Osteocyte (in vitro differentiated cells): ENCODE measurements at regions not wholly inside any gene's neighbourhood (a gene's known extent, or its start where the extent isn't known, plus 50 kb on each side); places are given as distances from the start of the nearest gene placed in this dataset.

Experiments used
- DNase-seq: peaks from one replicate; pipeline ENCODE4 v3.0.0; 2021; ENCODE audit warnings: mixed read lengths; ENCODE audit not compliant: unreplicated experiment; ENCODE audit errors: extremely low spot score
- H3K27ac Mint-ChIP-seq: one replicate; pipeline ENCODE4 v1.8.0; 2021; ENCODE audit warnings: mild to moderate bottlenecking, mixed read lengths; ENCODE audit not compliant: unreplicated experiment
- H3K27me3 Mint-ChIP-seq: one replicate; pipeline ENCODE4 v1.8.0; 2021; ENCODE audit warnings: mixed read lengths; ENCODE audit not compliant: unreplicated experiment
- H3K36me3 Mint-ChIP-seq: one replicate; pipeline ENCODE4 v1.8.0; 2021; ENCODE audit warnings: mixed read lengths; ENCODE audit not compliant: unreplicated experiment
- H3K4me1 Mint-ChIP-seq: one replicate; pipeline ENCODE4 v1.8.0; 2021; ENCODE audit warnings: mixed read lengths; ENCODE audit not compliant: unreplicated experiment
- H3K4me3 Mint-ChIP-seq: one replicate; pipeline ENCODE4 v1.8.0; 2021; ENCODE audit warnings: mild to moderate bottlenecking, moderate library complexity, mixed read lengths; ENCODE audit not compliant: unreplicated experiment
- H3K9me3 Mint-ChIP-seq: one replicate; pipeline ENCODE4 v1.8.0; 2021; ENCODE audit warnings: mixed read lengths; ENCODE audit not compliant: unreplicated experiment
- CTCF ChIP-seq: fragments of 200-600 bp; sonication (generic); IDR thresholded peaks from 2 replicates; pipeline ENCODE4 v1.5.0; 2021; ENCODE audit warnings: antibody characterized with exemption, mild to moderate bottlenecking, moderate library complexity

DNA sequence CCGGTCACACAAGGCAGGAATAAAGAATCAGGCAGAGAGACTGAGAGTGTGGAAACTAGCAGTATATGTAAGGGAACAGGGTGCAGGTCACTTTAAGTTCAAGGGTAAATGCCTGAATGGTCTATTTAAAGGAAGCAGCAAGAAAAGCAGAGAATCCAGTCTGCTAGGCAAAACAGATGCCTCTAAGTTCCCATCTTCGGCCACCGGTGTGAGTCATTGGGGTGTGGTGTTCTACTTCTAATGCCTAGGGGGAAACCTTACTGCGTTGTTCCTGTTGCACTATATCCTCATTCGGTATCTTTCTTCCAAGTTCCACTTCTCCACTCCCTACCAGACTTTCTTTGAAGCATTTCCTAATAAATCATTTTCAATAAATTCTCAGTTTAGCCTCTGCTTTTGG, 259.9 kb downstream of the HHIPL2 start:
- no peak for DNase-seq
- Mint-ChIP-seq H3K4me1 (no peaks in the 10 kb centered on the region), H3K4me3 (no peak overlapping the region), H3K27me3 (peaks cover 4% of the 10 kb centered on the region), H3K9me3 (no peaks in the 10 kb centered on the region), H3K36me3 (no peaks in the 10 kb centered on the region), H3K27ac (no peak overlapping the region)
- TF ChIP-seq CTCF: no peak

DNA sequence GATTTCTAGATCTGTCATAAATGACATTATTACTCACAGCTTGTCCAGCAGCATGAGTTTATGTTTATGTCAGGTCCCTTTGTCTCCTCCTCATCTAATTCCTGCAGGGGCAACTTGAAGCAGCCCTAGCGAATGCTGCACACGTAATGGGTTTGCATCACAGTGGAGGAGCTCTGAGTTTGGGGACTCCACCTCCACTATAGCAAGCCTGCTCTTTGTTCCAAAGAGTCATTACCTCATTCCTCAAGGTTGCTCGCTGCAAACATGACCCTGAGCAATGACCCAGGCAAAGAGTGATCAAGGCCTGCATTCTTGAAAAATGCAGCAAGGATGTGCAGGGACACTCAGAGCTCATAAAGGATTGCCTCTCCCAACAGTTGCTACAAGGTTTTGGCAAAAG, 261.9 kb downstream of the HHIPL2 start:
- Mint-ChIP-seq H3K27me3 (peaks cover 4% of the 10 kb centered on the region), H3K27ac (no peak overlapping the region), H3K4me3 (no peak overlapping the region), H3K9me3 (no peaks in the 10 kb centered on the region), H3K36me3 (no peaks in the 10 kb centered on the region), H3K4me1 (no peaks in the 10 kb centered on the region)
- DNase-seq: no peak
- TF ChIP-seq CTCF: no peak

DNA sequence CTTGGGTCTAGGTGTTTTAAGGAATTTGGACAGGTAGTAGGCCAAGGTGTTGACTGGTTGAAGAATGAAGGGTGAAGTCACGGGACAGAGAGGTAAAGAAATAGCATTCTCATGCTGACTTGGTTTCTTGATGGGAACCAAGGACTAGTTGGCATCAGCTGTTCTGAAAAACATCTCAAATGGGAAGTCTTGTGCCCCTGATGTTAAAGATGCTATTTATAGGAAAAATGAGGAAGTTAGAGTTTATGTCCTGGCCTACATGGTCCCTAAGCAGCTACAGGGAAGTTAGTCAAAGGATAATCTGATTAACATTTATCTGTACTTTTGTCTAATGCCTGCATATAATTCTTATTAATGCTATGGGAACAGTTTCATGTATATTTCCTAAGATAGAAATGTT, 262.4 kb downstream of the HHIPL2 start:
- H3K27me3 Mint-ChIP-seq: peaks cover 4% of the 10 kb centered on the region
- no peak overlapping the region for H3K4me3 Mint-ChIP-seq
- H3K36me3 Mint-ChIP-seq: no peaks in the 10 kb centered on the region
- H3K9me3 Mint-ChIP-seq: no peaks in the 10 kb centered on the region
- DNase-seq: no peak
- TF ChIP-seq CTCF: no peak
- no peak overlapping the region for H3K27ac Mint-ChIP-seq
- no peaks in the 10 kb centered on the region for H3K4me1 Mint-ChIP-seq

DNA sequence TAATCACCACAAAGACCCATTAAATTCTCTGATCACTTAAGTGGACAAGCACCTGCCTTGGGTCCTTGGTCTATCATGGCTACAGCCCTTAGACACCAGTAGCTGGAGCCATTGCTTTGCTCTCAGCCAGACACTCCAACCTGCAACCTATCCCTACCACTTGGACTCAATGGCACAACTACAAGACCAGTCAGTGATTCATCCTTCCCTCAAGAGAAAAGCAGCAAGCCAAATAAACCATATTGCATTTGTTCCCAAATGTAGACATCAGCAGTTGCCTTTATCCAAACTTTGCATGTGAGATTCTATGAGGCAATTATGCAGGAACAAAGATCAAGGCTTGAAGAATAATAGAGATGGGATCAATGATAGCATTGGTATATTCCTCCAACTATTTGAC, 263.4 kb downstream of the HHIPL2 start:
- no peak for DNase-seq
- H3K4me3 Mint-ChIP-seq: no peak overlapping the region
- H3K36me3 Mint-ChIP-seq: no peaks in the 10 kb centered on the region
- peaks cover 4% of the 10 kb centered on the region for H3K27me3 Mint-ChIP-seq
- no peaks in the 10 kb centered on the region for H3K9me3 Mint-ChIP-seq
- H3K4me1 Mint-ChIP-seq: no peaks in the 10 kb centered on the region
- no peak for TF ChIP-seq CTCF
- no peak overlapping the region for H3K27ac Mint-ChIP-seq

GRCh38 chr1:222283147-222283768, 264.6 kb downstream of the HHIPL2 start:
- no peak overlapping the region for H3K4me3 Mint-ChIP-seq
- no peak overlapping the region for H3K27ac Mint-ChIP-seq
- no peaks in the 10 kb centered on the region for H3K9me3 Mint-ChIP-seq
- no peaks in the 10 kb centered on the region for H3K4me1 Mint-ChIP-seq
- DNase-seq: no peak
- TF ChIP-seq CTCF: no peak
- H3K36me3 Mint-ChIP-seq: no peaks in the 10 kb centered on the region
- peaks cover 4% of the 10 kb centered on the region for H3K27me3 Mint-ChIP-seq
